ENCODE measurements at regions not wholly inside any gene's neighbourhood (a gene's known extent, or its start where the extent isn't known, plus 50 kb on each side); places are given as distances from the start of the nearest gene placed in this dataset.

- TF ChIP-seq CTCF (IDR thresholded peaks at IDR 0.05) = no peak
- TF ChIP-seq EP300 (IDR thresholded peaks at IDR 0.05) = no peak
- no peak for TF ChIP-seq POLR2A (IDR thresholded peaks at IDR 0.05)
- TF ChIP-seq POLR2AphosphoS5 (IDR thresholded peaks at IDR 0.05) = no peak
Observed at GRCh38 chr21:14866859-14867765, 197.7 kb downstream of the NRIP1 start.
